ENCODE measurements at regions not wholly inside any gene's neighbourhood (a gene's known extent, or its start where the extent isn't known, plus 50 kb on each side); places are given as distances from the start of the nearest gene placed in this dataset.

GRCh38 chr5:73358366-73358765, 90.2 kb downstream of the FOXD1 start:
- no peak for TF ChIP-seq CTCF (IDR thresholded peaks at IDR 0.05)
- Histone ChIP-seq H3K27ac (no peak overlapping the region), H3K27me3 (no peaks in the 10 kb centered on the region), H3K9me3 (no peaks in the 10 kb centered on the region), H3K36me3 (no peaks in the 10 kb centered on the region), H3K4me1 (peaks cover 0 to 3% of the 10 kb centered on the region in 2 donors), H3K4me3 (no peak overlapping the region)
- no peak for DNase-seq (ENCODE audit: low spot score in 2 of 2)
- intact Hi-C loops (cut with DNase I), result no loop called here

- DNase-seq (ENCODE audit: low spot score in 2 of 2), result no peak
- Histone ChIP-seq H3K4me3 (no peak overlapping the region), H3K27ac (no peak overlapping the region), H3K27me3 (no peaks in the 10 kb centered on the region), H3K9me3 (no peaks in the 10 kb centered on the region), H3K4me1 (peaks cover 0 to 3% of the 10 kb centered on the region in 2 donors), H3K36me3 (no peaks in the 10 kb centered on the region)
- intact Hi-C loops (cut with DNase I), result no loop called here
- TF ChIP-seq CTCF (IDR thresholded peaks at IDR 0.05), result no peak
Observed at GRCh38 chr5:73357576-73357975, 91.0 kb downstream of the FOXD1 start.

- no peak for TF ChIP-seq CTCF (IDR thresholded peaks at IDR 0.05)
- H3K27me3 ChIP-seq, result no peaks in the 10 kb centered on the region
- no peaks in the 10 kb centered on the region for H3K9me3 ChIP-seq
- H3K36me3 ChIP-seq, result no peaks in the 10 kb centered on the region
- intact Hi-C loops (cut with DNase I), result no loop called here
- H3K27ac ChIP-seq, result no peak overlapping the region
- peaks cover 0 to 3% of the 10 kb centered on the region in 2 donors for H3K4me1 ChIP-seq
- H3K4me3 ChIP-seq, result no peak overlapping the region
- no peak for DNase-seq (ENCODE audit: low spot score in 2 of 2)
Observed at GRCh38 chr5:73355108-73355507, 93.5 kb downstream of the FOXD1 start.

GRCh38 chr5:73354406-73354805, 94.2 kb downstream of the FOXD1 start:
- no peak for TF ChIP-seq CTCF (IDR thresholded peaks at IDR 0.05)
- no peak overlapping the region for H3K27ac ChIP-seq
- no peaks in the 10 kb centered on the region for H3K36me3 ChIP-seq
- intact Hi-C loops (cut with DNase I), result no loop called here
- peaks cover 0 to 3% of the 10 kb centered on the region in 2 donors for H3K4me1 ChIP-seq
- no peak overlapping the region for H3K4me3 ChIP-seq
- no peaks in the 10 kb centered on the region for H3K9me3 ChIP-seq
- DNase-seq (ENCODE audit: low spot score in 2 of 2), result no peak
- H3K27me3 ChIP-seq, result no peaks in the 10 kb centered on the region

- Histone ChIP-seq H3K36me3 (no peaks in the 10 kb centered on the region), H3K4me1 (peaks cover 0 to 3% of the 10 kb centered on the region in 2 donors), H3K9me3 (no peaks in the 10 kb centered on the region), H3K27me3 (no peaks in the 10 kb centered on the region), H3K27ac (no peak overlapping the region), H3K4me3 (no peak overlapping the region)
- TF ChIP-seq CTCF (IDR thresholded peaks at IDR 0.05), result no peak
- intact Hi-C loops (cut with DNase I), result no loop called here
- DNase-seq (ENCODE audit: low spot score in 2 of 2), result no peak
Observed at GRCh38 chr5:73352649-73353230, 95.8 kb downstream of the FOXD1 start.

GRCh38 chr5:73352243-73352642, 96.3 kb downstream of the FOXD1 start:
- Histone ChIP-seq H3K9me3 (peaks cover 0 to 2% of the 10 kb centered on the region in 2 donors), H3K36me3 (no peaks in the 10 kb centered on the region), H3K4me3 (no peak overlapping the region), H3K27ac (no peak overlapping the region), H3K27me3 (no peaks in the 10 kb centered on the region), H3K4me1 (peaks cover 0 to 3% of the 10 kb centered on the region in 2 donors)
- no peak for TF ChIP-seq CTCF (IDR thresholded peaks at IDR 0.05)
- DNase-seq (ENCODE audit: low spot score in 2 of 2), result no peak
- intact Hi-C loops (cut with DNase I), result no loop called here
